ENCODE measurements at regions not wholly inside any gene's neighbourhood (a gene's known extent, or its start where the extent isn't known, plus 50 kb on each side); places are given as distances from the start of the nearest gene placed in this dataset.

GRCh38 chr2:3110994-3111666, 266.5 kb downstream of the EIPR1 start:
- no peaks in the 10 kb centered on the region for H3K4me1 ChIP-seq (ENCODE audit: control insufficient read depth, low read length)
- H3K79me2 ChIP-seq (ENCODE audit: control insufficient read depth, low read length), result no peaks in the 10 kb centered on the region
- TF ChIP-seq EZH2phosphoT487 (IDR thresholded peaks at IDR 0.05; ENCODE audit: borderline replicate concordance, low read length) (no peak), CTCF (IDR thresholded peaks at IDR 0.05; ENCODE audit: low read depth, low read length, poor library complexity, severe bottlenecking) (no peak)
- no peaks in the 10 kb centered on the region for H3K27me3 ChIP-seq (ENCODE audit: control insufficient read depth, low read length)
- H4K20me1 ChIP-seq (ENCODE audit: control insufficient read depth, insufficient read depth, low read depth, low read length), result no peaks in the 10 kb centered on the region
- H3K36me3 ChIP-seq (ENCODE audit: control insufficient read depth, low read length), result no peaks in the 10 kb centered on the region
- no peak overlapping the region for H3K4me3 ChIP-seq (ENCODE audit: low read length)
- H3K4me2 ChIP-seq (ENCODE audit: low read length), result no peak overlapping the region
- peaks cover 9% of the 10 kb centered on the region; the same call in 1 of the 2 replicates for H3K9me3 ChIP-seq (ENCODE audit: control insufficient read depth, insufficient read depth, low read length)
- H3K27ac ChIP-seq (ENCODE audit: low read depth, low read length), result no peak overlapping the region
- H3F3A ChIP-seq (ENCODE audit: control insufficient read depth, insufficient read depth), result peaks cover 6% of the 10 kb centered on the region
- no peaks in the 10 kb centered on the region for H3K9me2 ChIP-seq (replicated peaks; ENCODE audit: control insufficient read depth, low read length)

GRCh38 chr2:3110555-3110954, 267.1 kb downstream of the EIPR1 start:
- H3K36me3 ChIP-seq (ENCODE audit: control insufficient read depth, low read length), result no peaks in the 10 kb centered on the region
- no peaks in the 10 kb centered on the region for H3K4me1 ChIP-seq (ENCODE audit: control insufficient read depth, low read length)
- H3K4me2 ChIP-seq (ENCODE audit: low read length), result no peak overlapping the region
- no peak for TF ChIP-seq CTCF (IDR thresholded peaks at IDR 0.05; ENCODE audit: low read depth, low read length, poor library complexity, severe bottlenecking)
- no peak for TF ChIP-seq EZH2phosphoT487 (IDR thresholded peaks at IDR 0.05; ENCODE audit: borderline replicate concordance, low read length)
- H3F3A ChIP-seq (ENCODE audit: control insufficient read depth, insufficient read depth), result peaks cover 6% of the 10 kb centered on the region
- no peaks in the 10 kb centered on the region for H3K9me2 ChIP-seq (replicated peaks; ENCODE audit: control insufficient read depth, low read length)
- no peaks in the 10 kb centered on the region for H3K79me2 ChIP-seq (ENCODE audit: control insufficient read depth, low read length)
- H3K9me3 ChIP-seq (ENCODE audit: control insufficient read depth, insufficient read depth, low read length), result peaks cover 9% of the 10 kb centered on the region; the same call in 1 of the 2 replicates
- H3K4me3 ChIP-seq (ENCODE audit: low read length), result no peak overlapping the region
- H3K27me3 ChIP-seq (ENCODE audit: control insufficient read depth, low read length), result no peaks in the 10 kb centered on the region
- H3K27ac ChIP-seq (ENCODE audit: low read depth, low read length), result no peak overlapping the region
- H4K20me1 ChIP-seq (ENCODE audit: control insufficient read depth, insufficient read depth, low read depth, low read length), result no peaks in the 10 kb centered on the region

GRCh38 chr2:3108710-3109702, 268.6 kb downstream of the EIPR1 start:
- Histone ChIP-seq H3K4me3 (ENCODE audit: low read length) (no peak overlapping the region), H4K20me1 (ENCODE audit: control insufficient read depth, insufficient read depth, low read depth, low read length) (no peaks in the 10 kb centered on the region), H3K9me2 (replicated peaks; ENCODE audit: control insufficient read depth, low read length) (no peaks in the 10 kb centered on the region), H3K4me2 (ENCODE audit: low read length) (no peak overlapping the region), H3K4me1 (ENCODE audit: control insufficient read depth, low read length) (no peaks in the 10 kb centered on the region), H3K9me3 (ENCODE audit: control insufficient read depth, insufficient read depth, low read length) (peaks cover 9% of the 10 kb centered on the region; the same call in 1 of the 2 replicates), H3K36me3 (ENCODE audit: control insufficient read depth, low read length) (no peaks in the 10 kb centered on the region), H3K79me2 (ENCODE audit: control insufficient read depth, low read length) (no peaks in the 10 kb centered on the region), H3F3A (ENCODE audit: control insufficient read depth, insufficient read depth) (peaks cover 6% of the 10 kb centered on the region), H3K27ac (ENCODE audit: low read depth, low read length) (no peak overlapping the region), H3K27me3 (ENCODE audit: control insufficient read depth, low read length) (no peaks in the 10 kb centered on the region)
- no peak for TF ChIP-seq EZH2phosphoT487 (IDR thresholded peaks at IDR 0.05; ENCODE audit: borderline replicate concordance, low read length)
- no peak for TF ChIP-seq CTCF (IDR thresholded peaks at IDR 0.05; ENCODE audit: low read depth, low read length, poor library complexity, severe bottlenecking)

Measured in DOHH2 (cell line).